GM18870 (cell line): ENCODE measurements at regions not wholly inside any gene's neighbourhood (a gene's known extent, or its start where the extent isn't known, plus 50 kb on each side); places are given as distances from the start of the nearest gene placed in this dataset.

ENCODE experiments used
- ATAC-seq: cut with Tn5 transposase; IDR thresholded peaks from one replicate; pipeline ENCODE4 v1.9.1; 2021; ENCODE audit warnings: moderate library complexity; ENCODE audit not compliant: unreplicated experiment

DNA sequence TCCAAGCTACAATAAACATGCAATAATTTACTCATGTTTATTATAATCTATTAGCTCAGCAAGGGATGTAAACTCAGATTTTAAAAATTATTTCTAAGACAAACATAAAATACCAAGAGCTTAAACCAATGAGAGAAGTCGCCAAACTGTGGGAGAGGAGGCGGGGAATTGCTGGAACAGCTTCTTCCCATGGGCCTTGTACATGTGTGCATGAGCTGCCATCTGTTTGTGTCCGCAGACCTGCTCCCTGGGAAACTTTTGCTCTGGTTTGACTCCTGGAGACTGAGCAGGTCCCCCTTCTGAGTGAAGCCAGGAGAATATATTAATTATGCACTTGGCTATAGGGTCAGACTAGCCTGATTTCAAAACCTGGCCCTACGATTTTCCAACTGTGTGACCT lies 655.9 kb upstream of the SOX11 start:
- ATAC-seq: no peak

GRCh38 chr2:5039241-5039975 lies 652.8 kb upstream of the SOX11 start:
- no peak for ATAC-seq

DNA sequence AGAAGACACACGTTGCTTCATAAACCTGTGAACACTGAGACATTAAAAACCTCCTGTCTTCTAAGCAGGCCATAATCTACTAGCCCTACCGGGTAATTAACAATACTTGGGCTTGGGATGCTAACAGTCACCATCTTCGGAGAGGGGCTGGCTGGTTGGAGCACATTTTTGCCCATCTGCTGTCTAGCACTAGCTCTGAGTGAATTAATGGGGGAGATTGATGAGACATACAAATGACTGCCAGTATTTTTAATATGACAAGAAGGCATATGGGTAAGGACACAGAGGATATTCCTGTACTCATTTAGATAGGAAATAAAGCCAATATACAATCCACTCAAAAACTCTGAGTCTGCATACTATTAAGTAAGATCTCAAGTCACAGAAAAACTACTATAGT lies 651.6 kb upstream of the SOX11 start:
- no peak for ATAC-seq

DNA sequence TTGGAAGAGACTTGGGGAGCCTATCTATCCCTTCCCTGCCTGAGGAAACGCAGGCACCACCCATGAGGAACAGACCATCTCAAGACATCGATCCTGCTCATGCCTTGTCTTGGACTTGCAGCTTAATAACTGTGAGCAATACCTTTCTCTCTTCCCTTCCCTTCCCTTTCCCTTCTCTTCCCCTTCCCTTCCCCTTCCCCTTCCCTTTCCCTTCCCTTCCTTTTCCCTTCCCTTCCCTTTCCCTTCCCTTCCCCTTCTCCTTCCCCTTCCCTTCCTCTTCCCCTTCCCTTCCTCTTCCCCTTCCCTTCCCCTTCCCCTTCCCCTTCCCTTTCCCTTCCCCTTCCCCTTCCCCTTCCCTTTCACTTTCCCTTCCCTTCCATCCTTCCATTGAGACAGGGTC lies 650.7 kb upstream of the SOX11 start:
- ATAC-seq: no peak

GRCh38 chr2:5042666-5043440 lies 649.3 kb upstream of the SOX11 start:
- no peak for ATAC-seq

- no peak for ATAC-seq
These were observed 640.9 kb upstream of the SOX11 start for GRCh38 chr2:5051300-5051699.

DNA sequence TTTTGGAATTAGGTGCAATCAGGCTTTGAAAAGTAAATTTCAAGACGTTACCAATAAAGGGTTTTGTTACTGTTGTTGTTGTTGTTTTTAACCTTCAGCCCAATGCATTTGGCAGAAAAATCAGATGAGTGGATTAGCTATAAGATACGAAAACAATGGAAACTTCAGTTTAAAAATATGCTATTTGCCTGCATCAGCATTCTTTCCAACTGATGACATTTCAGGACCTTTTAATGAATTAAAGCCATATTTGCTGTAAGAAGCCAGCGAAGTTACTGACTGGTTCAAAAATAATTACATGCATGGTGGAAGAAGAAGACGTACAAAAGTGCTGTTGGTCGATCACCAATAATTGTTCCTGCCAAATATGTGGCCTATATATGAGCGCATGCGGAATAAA lies 639.3 kb upstream of the SOX11 start:
- ATAC-seq: no peak

DNA sequence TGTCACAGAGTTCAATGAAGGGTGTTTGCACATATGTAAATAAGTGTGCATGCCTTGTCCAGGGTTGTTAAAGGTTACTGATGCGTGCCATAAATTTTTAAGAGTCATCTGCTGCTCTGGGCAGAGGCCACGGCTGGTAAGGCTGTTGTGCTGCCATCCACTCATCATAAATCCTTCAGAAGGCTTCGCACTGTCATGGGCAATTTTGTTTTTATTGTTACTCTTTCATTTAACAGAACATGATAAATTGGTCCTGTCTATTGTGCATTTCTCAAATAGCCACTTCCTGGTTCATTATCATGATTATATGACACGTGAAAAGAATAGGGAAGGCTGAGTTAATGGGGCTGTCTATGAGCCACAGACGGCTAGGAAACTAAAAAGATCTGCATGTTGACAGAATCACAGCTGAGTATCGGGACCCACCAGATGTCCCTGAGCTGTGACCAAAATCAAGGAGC lies 634.3 kb upstream of the SOX11 start:
- no peak for ATAC-seq

- no peak for ATAC-seq
These were observed 631.2 kb upstream of the SOX11 start for GRCh38 chr2:5060956-5061355.

GRCh38 chr2:5064687-5065086 lies 627.5 kb upstream of the SOX11 start:
- no peak for ATAC-seq

DNA sequence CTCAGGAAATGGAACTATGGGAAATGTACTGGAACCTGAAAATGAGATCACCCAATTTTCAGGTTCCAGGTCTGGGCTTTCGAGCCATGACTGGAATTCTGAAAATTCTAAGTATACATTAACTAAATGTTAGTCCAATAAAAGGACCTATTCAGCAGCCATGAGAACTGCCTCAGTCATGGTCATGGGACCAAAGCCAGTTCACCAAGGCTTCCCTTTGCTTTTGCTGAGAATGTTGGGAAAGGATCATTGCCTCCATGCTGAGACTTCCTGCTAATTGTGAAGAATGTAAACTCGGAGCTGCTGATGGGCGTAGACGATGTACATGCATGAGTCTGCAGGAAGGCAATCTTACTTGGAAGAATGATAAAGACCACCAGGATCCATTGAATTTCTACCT lies 624.4 kb upstream of the SOX11 start:
- no peak for ATAC-seq

DNA sequence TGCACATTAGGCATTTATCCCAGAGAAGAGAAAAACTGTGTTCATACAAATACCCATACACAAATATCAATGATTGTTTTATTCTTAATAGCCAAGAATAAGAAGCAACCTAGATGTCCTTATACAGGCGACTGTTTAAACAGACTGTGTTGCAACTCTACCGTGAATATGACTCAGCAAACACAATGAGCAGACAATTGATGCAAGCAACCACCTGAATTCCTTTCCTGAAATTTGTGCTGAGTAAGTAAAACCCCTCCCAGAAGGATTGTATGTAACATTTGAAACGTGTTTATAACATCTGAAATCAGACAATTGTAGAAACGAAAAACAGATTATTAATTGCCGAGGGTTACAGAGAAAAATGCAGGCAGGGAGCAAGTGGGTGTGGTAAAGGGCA lies 621.9 kb upstream of the SOX11 start:
- ATAC-seq: no peak

- ATAC-seq: no peak
These were observed 617.5 kb upstream of the SOX11 start for GRCh38 chr2:5074733-5075132.

DNA sequence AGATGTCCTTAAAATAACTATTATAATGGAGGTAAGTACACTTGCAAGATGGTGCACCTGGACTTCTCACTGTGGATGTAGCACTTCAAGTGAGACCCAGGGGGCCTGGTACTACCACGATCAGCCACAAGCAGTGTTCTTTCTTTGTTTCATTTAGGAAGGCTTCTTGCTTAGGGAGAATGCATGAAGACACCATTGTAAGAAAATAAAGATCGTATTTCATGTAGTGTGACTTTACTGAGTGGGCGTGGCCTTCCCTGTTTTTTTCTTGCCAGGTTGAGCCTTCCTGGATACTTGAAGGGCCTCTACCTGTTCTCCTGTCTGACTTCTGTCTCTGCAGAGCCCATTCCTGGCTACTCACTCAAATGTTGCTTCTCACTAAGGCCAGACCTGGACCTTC lies 615.6 kb upstream of the SOX11 start:
- ATAC-seq: no peak

DNA sequence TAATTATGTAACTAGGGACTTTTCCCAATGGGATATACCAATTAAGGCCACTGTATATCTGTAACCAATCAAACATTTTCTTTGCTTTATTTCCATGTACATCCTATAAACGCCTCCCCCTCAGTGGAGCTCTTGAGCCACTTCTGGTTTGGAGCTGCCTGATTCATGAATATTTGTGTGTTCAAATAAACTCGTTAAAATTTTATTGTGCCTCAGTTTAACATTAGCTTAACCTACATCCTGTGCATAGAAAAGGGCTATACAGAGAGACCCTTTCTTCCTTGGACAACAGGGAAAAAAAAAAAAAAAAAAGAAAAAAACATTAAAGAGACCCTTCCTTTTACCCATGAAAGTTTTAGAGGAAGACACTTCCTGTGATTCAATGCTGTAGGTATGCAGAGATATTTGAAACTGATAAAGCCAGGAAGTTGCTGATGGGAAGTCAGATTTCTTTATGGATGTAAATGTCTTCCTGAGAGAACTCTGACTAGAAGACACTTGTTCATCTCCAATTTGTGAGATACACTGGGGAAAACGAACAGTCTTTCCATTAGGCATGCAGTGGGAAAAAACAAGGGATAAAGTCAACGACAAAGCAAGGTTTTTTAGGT lies 614.6 kb upstream of the SOX11 start:
- no peak for ATAC-seq

DNA sequence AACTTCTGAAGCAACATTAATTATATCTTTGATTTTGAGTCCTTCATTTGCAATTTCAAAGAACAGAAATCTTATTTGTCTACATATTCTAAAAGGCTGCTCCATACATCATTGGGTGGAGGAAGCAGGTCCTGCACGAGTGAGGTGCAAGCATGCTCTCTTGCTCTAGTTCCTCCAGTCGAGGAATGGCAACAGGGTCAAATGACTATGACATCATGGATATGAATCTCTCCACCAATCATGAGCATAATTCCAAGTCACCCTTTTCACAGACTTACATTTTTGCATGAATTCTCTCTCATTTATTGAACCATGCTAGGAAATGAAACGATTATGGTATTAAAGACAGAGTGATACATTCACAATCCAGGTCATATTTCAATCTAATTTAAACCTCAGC lies 608.8 kb upstream of the SOX11 start:
- ATAC-seq: no peak

- no peak for ATAC-seq
These were observed 602.8 kb upstream of the SOX11 start for GRCh38 chr2:5089409-5089808.

DNA sequence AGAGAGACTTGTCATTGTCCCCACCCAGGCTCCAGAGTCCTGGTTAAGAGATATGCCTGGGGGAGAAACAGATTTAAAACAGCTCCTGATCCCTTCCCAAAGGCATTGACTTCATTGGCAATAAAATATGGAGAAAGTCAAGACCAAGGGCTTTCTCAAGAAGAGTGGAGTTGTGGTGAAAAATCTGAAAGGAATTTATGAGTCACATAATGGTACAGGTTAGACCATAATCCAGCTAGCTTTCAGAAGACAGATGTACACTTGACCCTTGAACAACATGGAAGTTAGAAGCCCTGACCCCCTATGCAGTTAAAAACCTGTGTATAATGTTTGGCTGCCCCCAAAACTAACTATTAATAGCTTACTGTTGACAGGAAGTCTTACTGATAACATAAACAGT lies 599.1 kb upstream of the SOX11 start:
- ATAC-seq: no peak

DNA sequence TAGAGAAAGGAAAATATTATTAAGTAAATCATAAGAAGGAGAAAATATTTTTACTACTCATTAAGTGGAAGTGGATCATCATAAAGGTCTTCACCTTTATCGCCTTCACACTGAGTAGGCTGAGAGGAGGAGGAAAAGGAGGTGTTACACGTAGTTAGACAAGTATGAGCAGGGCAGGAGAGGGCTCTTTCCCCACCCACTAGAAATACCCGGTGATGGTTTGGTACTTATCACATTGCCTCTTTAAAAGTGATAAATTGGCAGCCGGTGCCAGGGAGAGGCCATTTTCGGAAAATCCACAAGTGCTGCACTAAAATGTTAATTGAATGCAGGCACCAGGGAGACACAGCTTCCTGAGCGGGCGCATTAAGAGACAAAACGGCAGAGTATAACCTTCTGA lies 598.7 kb upstream of the SOX11 start:
- ATAC-seq: no peak

DNA sequence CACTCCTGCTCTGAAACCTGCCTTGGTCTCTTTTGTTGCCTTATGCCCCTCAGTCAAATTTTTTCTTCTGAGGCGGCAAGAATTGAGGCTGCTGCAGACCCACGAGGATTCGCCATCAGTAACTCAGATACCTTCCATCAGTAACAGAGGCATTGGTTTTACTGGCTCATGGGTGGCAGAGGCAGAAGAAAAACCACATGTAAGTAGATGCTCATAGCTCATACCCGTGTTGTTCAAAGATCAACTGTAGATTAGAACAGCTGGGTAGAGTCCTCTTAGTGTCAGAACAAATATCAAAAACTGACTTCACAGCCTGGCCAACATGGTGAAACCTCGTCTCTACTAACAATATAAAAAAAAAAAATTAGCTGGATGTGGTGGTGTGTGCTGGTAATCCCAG lies 598.0 kb upstream of the SOX11 start:
- no peak for ATAC-seq

DNA sequence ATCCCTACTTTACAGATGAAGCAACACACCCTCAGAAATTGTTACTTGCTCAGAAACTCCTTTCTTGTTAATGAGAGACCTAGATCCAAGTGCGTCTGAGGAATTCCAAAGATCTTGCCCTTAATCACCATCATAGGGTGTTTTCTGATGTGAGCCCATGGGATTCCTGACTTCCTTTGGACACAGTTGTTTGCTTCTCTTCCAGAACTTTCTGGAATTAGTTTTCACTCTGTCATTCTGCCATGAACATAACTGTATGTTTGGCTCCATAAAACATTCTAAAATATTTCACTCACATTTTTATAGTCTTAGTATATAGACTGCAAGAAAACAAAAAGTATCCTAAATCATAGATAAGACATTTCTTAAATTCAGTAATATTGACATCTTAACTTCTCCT lies 593.9 kb upstream of the SOX11 start:
- ATAC-seq: no peak

DNA sequence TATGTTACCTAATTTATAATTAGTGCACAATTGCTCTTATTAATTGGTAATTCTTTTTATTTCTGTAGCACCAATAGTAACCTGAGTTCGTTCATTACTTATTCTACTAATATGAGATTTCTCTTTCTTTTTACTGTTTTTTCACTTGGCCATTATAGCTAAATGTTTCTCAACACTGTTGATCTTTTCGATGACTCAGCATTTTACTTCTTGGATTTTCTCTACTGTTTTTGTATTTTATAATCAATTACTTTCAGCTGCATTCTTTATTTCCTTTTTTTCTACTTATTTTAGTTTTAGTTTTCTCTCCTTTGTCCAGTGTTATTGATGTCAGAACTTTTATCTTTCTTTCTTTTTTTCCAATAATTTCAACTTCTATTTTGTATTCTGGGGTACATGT lies 589.4 kb upstream of the SOX11 start:
- ATAC-seq: no peak
